Colonic mucosa (tissue), 4 donors: ENCODE measurements at regions not wholly inside any gene's neighbourhood (a gene's known extent, or its start where the extent isn't known, plus 50 kb on each side); places are given as distances from the start of the nearest gene placed in this dataset.

Experiments used
- DNase-seq: peaks from one replicate; pipeline ENCODE4 v3.0.0-alpha.2; 2020
- H3K27ac ChIP-seq: fragments of 200-600 bp; one replicate; pipeline ENCODE4 v1.8.0; 2021
- H3K27me3 ChIP-seq: fragments of 200-600 bp; one replicate; pipeline ENCODE4 v1.8.0; 2021
- H3K36me3 ChIP-seq: fragments of 200-600 bp; one replicate; pipeline ENCODE4 v1.8.0; 2021
- H3K4me1 ChIP-seq: fragments of 200-600 bp; one replicate; pipeline ENCODE4 v1.8.0; 2021; ENCODE audit warnings: mild to moderate bottlenecking
- H3K4me3 ChIP-seq: fragments of 200-600 bp; one replicate; pipeline ENCODE4 v1.8.0; 2021
- H3K9ac ChIP-seq, 2 donors: one replicate each; pipeline ENCODE4 v1.7.0; 2013; ENCODE audit warnings: control low read depth in 2 of 2, low read depth in 2 of 2, low read length in 2 of 2
- H3K9me3 ChIP-seq: fragments of 200-600 bp; one replicate; pipeline ENCODE4 v1.8.0; 2021
- CTCF ChIP-seq: fragments of 200-600 bp; IDR thresholded peaks from one replicate; pipeline ENCODE4 v1.8.0; 2022; ENCODE audit warnings: antibody characterized with exemption, mild to moderate bottlenecking
- intact Hi-C: fragments of 100-400 bp; cut with DNase I; formaldehyde crosslinking; loops from one replicate; pipeline ENCODE4 v1.14.1; 2022
- donor health status: healthy.
- donor health status: DM: no; HTN: no; CAD: no.
- donor health status: DM: no; HTN: no; CAD: no.

GRCh38 chr3:67297715-67298475 lies 299.8 kb downstream of the KBTBD8 start:
- no peak for DNase-seq
- no peaks in the 10 kb centered on the region for H3K9me3 ChIP-seq
- no peak for TF ChIP-seq CTCF
- no peaks in the 10 kb centered on the region for H3K27me3 ChIP-seq
- no peak overlapping the region for H3K9ac ChIP-seq
- H3K27ac ChIP-seq: no peak overlapping the region
- H3K36me3 ChIP-seq: no peaks in the 10 kb centered on the region
- H3K4me3 ChIP-seq: no peak overlapping the region
- H3K4me1 ChIP-seq: no peaks in the 10 kb centered on the region
- intact Hi-C loops: no loop called here

GRCh38 chr3:67301556-67301955 lies 303.4 kb downstream of the KBTBD8 start:
- H3K9ac ChIP-seq: no peak overlapping the region
- H3K4me3 ChIP-seq: no peak overlapping the region
- DNase-seq: no peak
- no peaks in the 10 kb centered on the region for H3K9me3 ChIP-seq
- H3K36me3 ChIP-seq: no peaks in the 10 kb centered on the region
- no peaks in the 10 kb centered on the region for H3K4me1 ChIP-seq
- intact Hi-C loops: no loop called here
- H3K27me3 ChIP-seq: no peaks in the 10 kb centered on the region
- no peak overlapping the region for H3K27ac ChIP-seq
- TF ChIP-seq CTCF: no peak

- Histone ChIP-seq H3K27me3 (no peaks in the 10 kb centered on the region), H3K9me3 (no peaks in the 10 kb centered on the region), H3K27ac (no peak overlapping the region), H3K4me3 (no peak overlapping the region), H3K4me1 (no peaks in the 10 kb centered on the region), H3K9ac (no peak overlapping the region), H3K36me3 (no peaks in the 10 kb centered on the region)
- no peak for DNase-seq
- intact Hi-C loops: no loop called here
- no peak for TF ChIP-seq CTCF
These were observed 304.4 kb downstream of the KBTBD8 start for GRCh38 chr3:67302489-67302888.

GRCh38 chr3:67305160-67305559 lies 307.1 kb downstream of the KBTBD8 start:
- Histone ChIP-seq H3K4me3 (no peak overlapping the region), H3K36me3 (no peaks in the 10 kb centered on the region), H3K27me3 (no peaks in the 10 kb centered on the region), H3K9me3 (no peaks in the 10 kb centered on the region), H3K9ac (no peak overlapping the region), H3K4me1 (no peaks in the 10 kb centered on the region), H3K27ac (no peak overlapping the region)
- no peak for TF ChIP-seq CTCF
- DNase-seq: no peak
- intact Hi-C loops: no loop called here

GRCh38 chr3:67305922-67306321 lies 307.8 kb downstream of the KBTBD8 start:
- Histone ChIP-seq H3K4me3 (no peak overlapping the region), H3K27me3 (no peaks in the 10 kb centered on the region), H3K9ac (no peak overlapping the region), H3K4me1 (no peaks in the 10 kb centered on the region), H3K9me3 (no peaks in the 10 kb centered on the region), H3K27ac (no peak overlapping the region), H3K36me3 (no peaks in the 10 kb centered on the region)
- intact Hi-C loops: no loop called here
- DNase-seq: no peak
- TF ChIP-seq CTCF: no peak
